HL-60 (cell line): ENCODE measurements at regions not wholly inside any gene's neighbourhood (a gene's known extent, or its start where the extent isn't known, plus 50 kb on each side); places are given as distances from the start of the nearest gene placed in this dataset.

ENCODE experiments used
- DNase-seq, 2 experiments: peaks; one replicate each; pipeline ENCODE4 v3.0.0-alpha.2; 2010 to 2020; ENCODE audit warnings: low read depth in 1 of 2, low spot score in 1 of 2
- H3K27ac ChIP-seq: fragments of 250-450 bp; sonication (Bioruptor Pico); replicated peaks from 2 replicates; pipeline ENCODE4 v1.5.1; 2020; ENCODE audit warnings: mild to moderate bottlenecking, moderate library complexity
- H3K27me3 ChIP-seq: fragments of 250-450 bp; sonication (Bioruptor Pico); 2 replicates; pipeline ENCODE4 v1.5.1; 2021; ENCODE audit warnings: mild to moderate bottlenecking, moderate library complexity; ENCODE audit not compliant: insufficient read depth, poor library complexity, severe bottlenecking
- H3K4me3 ChIP-seq: replicated peaks from 2 replicates; pipeline ENCODE4 v1.5.1; 2011; ENCODE audit warnings: mild to moderate bottlenecking, control low read depth, low read length; ENCODE audit not compliant: insufficient read depth
- CTCF ChIP-seq: IDR thresholded peaks from one replicate; pipeline ENCODE4 v1.5.1; 2011; ENCODE audit warnings: low read length, control low read depth, inconsistent platforms; ENCODE audit not compliant: insufficient read depth
- GABPA ChIP-seq: IDR thresholded peaks from 2 replicates; pipeline ENCODE4 v1.6.1; 2012; ENCODE audit warnings: low read depth
- POLR2AphosphoS5 ChIP-seq: IDR thresholded peaks from 2 replicates; pipeline ENCODE4 v1.6.1; 2012; ENCODE audit warnings: low read depth
- REST ChIP-seq: IDR thresholded peaks from 2 replicates; pipeline ENCODE4 v1.6.1; 2012; ENCODE audit warnings: low read depth; ENCODE audit not compliant: insufficient replicate concordance
- SPI1 ChIP-seq: IDR thresholded peaks from 2 replicates; pipeline ENCODE4 v1.6.1; 2012; ENCODE audit warnings: low read depth, mild to moderate bottlenecking, borderline replicate concordance

- DNase-seq: no peak
- no peaks in the 10 kb centered on the region for H3K27me3 ChIP-seq
- H3K27ac ChIP-seq: no peak overlapping the region
- H3K4me3 ChIP-seq: no peak overlapping the region
- TF ChIP-seq POLR2AphosphoS5 (no peak), SPI1 (no peak), GABPA (no peak), REST (no peak), CTCF (no peak)
Observed at GRCh38 chr10:117757086-117757720, 214.7 kb downstream of the EMX2 start.

GRCh38 chr10:117759266-117759665 lies 216.7 kb downstream of the EMX2 start:
- no peaks in the 10 kb centered on the region for H3K27me3 ChIP-seq
- DNase-seq: no peak
- H3K4me3 ChIP-seq: no peak overlapping the region
- no peak for TF ChIP-seq POLR2AphosphoS5
- no peak for TF ChIP-seq SPI1
- TF ChIP-seq GABPA: no peak
- TF ChIP-seq CTCF: no peak
- no peak overlapping the region for H3K27ac ChIP-seq

DNA sequence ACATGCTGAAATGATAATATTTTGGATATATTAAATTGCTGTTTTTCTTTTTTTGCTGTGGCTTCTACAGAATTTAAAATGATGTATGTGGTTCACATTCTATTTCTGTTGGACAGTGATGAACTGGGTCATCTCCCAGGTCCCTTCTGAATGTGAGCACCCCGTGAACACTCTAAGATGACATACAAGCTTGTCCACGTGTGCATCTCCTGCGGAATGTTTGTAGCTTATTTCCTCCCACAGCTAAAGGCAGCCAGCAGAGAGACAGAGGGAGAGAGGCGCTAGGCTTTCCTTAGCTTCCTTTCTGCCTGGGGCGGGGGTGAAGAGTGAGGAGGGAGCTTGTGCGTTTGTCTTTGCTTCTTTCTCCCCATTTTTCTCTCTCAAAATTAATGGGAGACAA lies 219.1 kb downstream of the EMX2 start:
- TF ChIP-seq SPI1: no peak
- no peak for DNase-seq
- H3K27me3 ChIP-seq: peaks cover 6% of the 10 kb centered on the region
- H3K4me3 ChIP-seq: no peak overlapping the region
- no peak overlapping the region for H3K27ac ChIP-seq

GRCh38 chr10:117762126-117762818 lies 219.7 kb downstream of the EMX2 start:
- no peak for DNase-seq
- TF ChIP-seq SPI1 (no peak), CTCF (no peak), GABPA (no peak), REST (no peak), POLR2AphosphoS5 (no peak)
- Histone ChIP-seq H3K27me3 (peaks cover 6% of the 10 kb centered on the region), H3K4me3 (no peak overlapping the region), H3K27ac (no peak overlapping the region)
